ENCODE measurements at regions not wholly inside any gene's neighbourhood (a gene's known extent, or its start where the extent isn't known, plus 50 kb on each side); places are given as distances from the start of the nearest gene placed in this dataset.
A peak's percentile ranks its signal among the peaks of the same experiment; 100 is the strongest.
"Not testable (repeated sequence)": the region's sequence is repeated elsewhere in the genome, so short reads cannot be mapped to it uniquely, and the experiment has no call there.

GRCh38 chr3:152153115-152153514, 115.6 kb upstream of the MBNL1 start:
- not testable (repeated sequence) for DNase-seq (ENCODE audit: low spot score)

- DNase-seq (ENCODE audit: low spot score): no peak
Observed at GRCh38 chr3:152155246-152156020, 113.3 kb upstream of the MBNL1 start.

DNA sequence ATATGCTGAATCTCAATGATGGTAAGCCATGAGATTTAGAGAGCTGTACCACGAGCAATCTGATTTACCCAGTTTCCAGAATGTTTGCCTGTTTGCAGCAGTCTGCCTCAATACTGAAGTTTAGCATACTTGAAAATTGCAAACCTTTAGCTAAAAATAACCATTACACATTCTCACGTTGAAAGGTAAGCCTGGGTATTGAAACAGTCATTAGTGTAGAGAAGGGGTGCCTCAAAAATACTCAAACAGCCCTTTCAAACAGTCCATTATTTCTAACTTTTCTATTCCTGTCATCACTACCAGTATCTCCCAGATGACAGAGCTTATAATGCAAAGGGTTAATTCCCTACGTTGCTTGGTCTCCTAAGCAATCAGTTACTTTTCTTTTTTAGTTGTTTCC, 111.8 kb upstream of the MBNL1 start:
- DNase-seq (ENCODE audit: low spot score): no peak

GRCh38 chr3:152157337-152157736, 111.4 kb upstream of the MBNL1 start:
- no peak for DNase-seq (ENCODE audit: low spot score)

DNA sequence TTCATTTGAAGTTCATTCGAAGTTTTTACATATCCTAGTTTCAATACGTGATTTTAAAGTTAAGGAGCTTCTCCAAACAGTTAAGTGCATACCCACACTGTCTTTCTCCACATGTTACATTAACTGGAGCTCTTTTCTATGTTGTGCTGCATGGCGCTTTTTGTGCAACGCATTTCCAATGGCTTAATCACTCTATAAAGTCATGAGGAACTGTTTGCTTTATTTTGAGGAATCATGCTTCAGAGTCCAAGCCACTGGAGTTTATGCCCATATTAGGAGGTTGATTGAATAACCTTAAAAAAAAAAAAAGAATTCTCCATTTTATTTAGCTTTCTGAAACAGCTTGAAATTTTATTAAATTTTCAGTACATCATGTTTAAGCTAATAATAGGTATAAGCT, 109.4 kb upstream of the MBNL1 start:
- DNase-seq (ENCODE audit: low spot score): no peak

GRCh38 chr3:152160350-152161011, 108.2 kb upstream of the MBNL1 start:
- DNase-seq (ENCODE audit: low spot score): no peak

DNA sequence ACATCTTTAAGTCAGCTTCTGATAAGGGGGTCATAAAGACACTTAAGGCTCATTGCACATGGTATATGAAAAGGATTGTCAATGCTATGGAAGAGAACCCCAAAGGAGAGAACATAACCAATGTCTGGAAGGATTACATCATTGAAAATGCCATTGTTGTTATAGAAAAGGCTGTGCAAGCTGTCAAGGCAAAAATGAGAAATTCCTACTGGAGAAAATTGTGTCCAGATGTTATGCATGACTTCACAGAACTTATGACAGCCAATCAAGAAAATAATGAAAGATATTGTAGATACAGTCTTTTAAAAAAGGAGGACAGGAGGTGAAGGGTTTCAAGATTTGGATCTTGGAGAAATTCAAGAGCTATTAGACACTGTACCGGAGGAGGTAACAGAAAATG, 96.3 kb upstream of the MBNL1 start:
- no peak for DNase-seq (ENCODE audit: low spot score)

DNA sequence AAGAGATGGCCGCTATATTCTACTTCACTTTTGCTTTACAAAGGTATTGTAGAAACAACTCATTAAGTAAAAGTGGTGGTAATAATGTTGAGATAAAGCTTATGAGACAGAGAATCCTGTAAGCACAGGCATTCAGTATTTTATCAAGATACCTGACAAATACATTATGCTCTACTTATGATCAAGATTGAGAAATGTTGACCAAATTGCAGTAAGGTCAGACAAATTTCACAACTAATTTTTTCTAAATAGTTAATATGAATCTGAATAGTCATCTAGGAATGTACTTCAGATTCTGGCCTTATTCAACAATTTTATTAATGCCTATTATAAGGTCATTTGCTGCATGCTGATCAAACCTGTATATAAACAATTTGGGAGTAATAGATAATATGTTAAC, 95.1 kb upstream of the MBNL1 start:
- no peak for DNase-seq (ENCODE audit: low spot score)

GRCh38 chr3:152174876-152175527, 93.7 kb upstream of the MBNL1 start:
- no peak for DNase-seq (ENCODE audit: low spot score)

DNA sequence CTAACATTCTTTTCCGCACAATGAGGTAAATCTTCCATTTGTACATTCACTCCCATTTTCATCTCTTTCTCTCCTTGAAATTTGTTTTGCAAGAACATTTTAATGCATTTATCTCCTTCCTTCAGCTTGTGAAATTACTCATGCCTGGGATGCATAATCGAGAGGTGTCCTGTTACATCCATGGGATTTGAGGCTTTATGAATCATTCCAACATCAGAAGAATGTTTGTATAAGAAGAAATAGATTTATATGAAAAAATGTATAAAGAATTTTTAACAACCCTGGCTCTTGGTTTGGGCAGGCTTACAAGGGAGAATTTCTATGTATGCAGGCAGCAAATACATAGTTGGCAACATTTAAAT, 93.2 kb upstream of the MBNL1 start:
- no peak for DNase-seq (ENCODE audit: low spot score)

DNA sequence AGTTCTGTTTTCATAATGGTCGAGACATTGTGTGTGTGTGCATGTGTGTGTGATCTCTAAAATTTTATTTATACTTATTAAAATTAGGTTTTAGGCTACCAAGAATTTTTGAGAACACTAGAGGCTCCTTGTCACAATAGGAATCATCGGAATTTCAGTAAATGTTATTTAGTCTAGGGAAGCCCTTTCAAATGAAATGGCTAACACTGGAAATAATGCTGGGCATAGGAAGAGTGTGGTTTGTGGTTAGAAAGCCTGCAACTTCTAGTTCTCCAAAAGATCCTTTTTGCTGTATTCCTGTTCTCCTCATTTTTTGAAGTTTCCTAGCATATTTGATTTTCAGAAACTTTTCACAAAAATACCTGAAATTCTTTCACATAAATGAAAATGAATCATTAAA, 92.5 kb upstream of the MBNL1 start:
- DNase-seq (ENCODE audit: low spot score): no peak

- no peak for DNase-seq (ENCODE audit: low spot score)
Observed at GRCh38 chr3:152176998-152177397, 91.7 kb upstream of the MBNL1 start.

GRCh38 chr3:152177757-152178156, 91.0 kb upstream of the MBNL1 start:
- no peak for DNase-seq (ENCODE audit: low spot score)

GRCh38 chr3:152183473-152183872, 85.3 kb upstream of the MBNL1 start:
- peak; percentile 72 for DNase-seq (ENCODE audit: low spot score)

- DNase-seq (ENCODE audit: low spot score): no peak
Observed at GRCh38 chr3:152184971-152185686, 83.6 kb upstream of the MBNL1 start.

- DNase-seq (ENCODE audit: low spot score): no peak
Observed at GRCh38 chr3:152185891-152186630, 82.7 kb upstream of the MBNL1 start.

DNA sequence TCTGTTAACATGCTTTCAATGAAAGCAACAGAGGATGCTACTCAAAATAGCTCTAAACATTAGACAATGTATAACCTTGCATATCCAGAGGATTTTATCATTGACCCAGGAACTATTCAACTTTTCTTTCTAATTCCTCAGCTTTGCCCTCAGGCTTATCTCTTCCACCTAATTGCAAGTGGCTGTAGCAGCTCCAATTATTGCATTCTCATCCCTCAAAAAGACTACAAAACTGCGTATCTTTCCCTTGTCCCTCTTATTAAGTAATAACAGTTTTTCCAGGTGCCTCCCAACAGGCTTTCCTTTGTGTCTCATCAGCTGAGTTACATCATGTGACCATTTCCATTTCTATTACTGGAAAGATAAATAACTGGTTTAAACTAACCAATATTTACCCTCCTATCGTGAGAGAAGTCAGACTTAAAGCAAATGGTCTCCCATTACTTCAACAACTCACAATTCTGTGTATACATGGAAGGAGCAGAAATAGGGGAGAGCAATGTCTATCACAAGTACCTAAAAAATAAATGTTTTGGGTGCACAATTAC, 78.0 kb upstream of the MBNL1 start:
- no peak for DNase-seq (ENCODE audit: low spot score)

DNA sequence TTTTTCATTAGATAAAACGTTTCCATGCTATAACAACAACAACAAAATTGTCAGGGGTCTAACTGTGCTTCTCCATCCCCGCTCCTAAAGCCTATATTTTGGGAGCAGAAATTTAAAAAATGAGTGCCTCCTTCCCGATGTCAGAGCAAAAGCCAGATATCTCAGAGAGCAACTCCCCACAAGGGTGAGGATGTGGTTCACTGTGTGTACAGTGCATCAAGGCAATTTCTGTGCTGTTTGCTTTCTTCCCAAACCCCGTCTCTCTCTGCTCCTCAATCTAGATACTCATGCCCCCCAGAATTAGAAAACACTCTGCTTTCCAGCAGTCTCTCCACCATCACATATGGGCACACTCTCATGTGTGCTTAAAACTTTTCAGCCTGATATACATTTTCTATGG, 76.7 kb upstream of the MBNL1 start:
- no peak for DNase-seq (ENCODE audit: low spot score)

DNA sequence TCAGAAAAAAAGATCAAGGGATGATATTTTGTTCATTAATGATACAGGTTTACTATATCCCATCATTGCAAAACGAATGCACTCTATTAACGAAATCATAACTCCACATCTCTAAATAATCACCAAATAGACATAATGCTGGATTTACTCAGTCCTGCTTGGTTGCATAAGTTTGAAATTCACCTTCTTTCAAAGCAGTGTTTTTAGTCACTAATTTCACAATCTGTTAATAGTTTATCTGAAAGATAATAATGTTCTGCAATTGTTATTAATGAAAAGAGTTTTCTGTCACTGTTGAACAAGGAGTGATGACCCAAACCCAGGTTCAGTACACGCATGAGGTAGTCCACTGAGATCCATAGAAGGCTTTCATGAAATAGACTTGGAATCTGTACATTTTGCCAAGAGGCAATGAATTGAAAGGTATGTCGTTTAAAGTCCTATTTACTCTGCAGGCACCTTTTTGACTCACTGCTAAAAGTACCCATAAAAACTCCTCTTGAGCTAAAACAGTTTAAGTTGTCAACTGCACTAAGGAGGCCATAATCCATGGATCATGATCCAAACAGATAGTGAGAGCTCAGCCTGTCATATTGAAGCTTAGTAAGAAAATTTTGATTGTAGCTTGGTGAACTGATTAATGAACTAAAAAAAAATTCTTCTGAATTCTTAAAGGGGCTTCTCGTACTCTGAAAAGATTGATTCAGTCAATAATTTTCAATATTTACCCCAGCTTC, 75.6 kb upstream of the MBNL1 start:
- DNase-seq (ENCODE audit: low spot score): no peak

- DNase-seq (ENCODE audit: low spot score): no peak
Observed at GRCh38 chr3:152193673-152194267, 75.0 kb upstream of the MBNL1 start.

DNA sequence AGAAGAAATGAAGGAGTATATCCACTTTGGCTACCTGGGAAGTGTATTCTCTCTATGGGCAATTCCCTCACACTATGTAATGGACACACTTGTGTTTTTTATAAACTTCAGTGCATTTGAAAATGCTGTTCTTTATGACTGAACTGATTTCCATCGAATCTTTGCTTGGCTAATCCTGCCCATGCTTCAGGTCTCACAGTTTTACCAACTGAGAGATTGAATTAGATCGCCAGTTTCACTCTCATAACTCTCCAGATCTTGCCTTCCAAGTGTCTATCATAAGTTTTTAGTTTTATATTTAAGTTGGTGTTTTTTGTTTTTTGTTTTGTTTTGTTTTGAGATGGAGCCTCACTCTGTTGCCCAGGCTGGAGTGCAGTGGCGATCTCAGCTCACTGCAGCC, 73.5 kb upstream of the MBNL1 start:
- DNase-seq (ENCODE audit: low spot score): no peak

Data from globus pallidus (tissue), 1 donor.